ENCODE measurements at regions not wholly inside any gene's neighbourhood (a gene's known extent, or its start where the extent isn't known, plus 50 kb on each side); places are given as distances from the start of the nearest gene placed in this dataset.
"Not testable (repeated sequence)": the region's sequence is repeated elsewhere in the genome, so short reads cannot be mapped to it uniquely, and the experiment has no call there.

GRCh38 chr6:144918073-144918472, 632.9 kb downstream of the UTRN start:
- H3K36me3 ChIP-seq (ENCODE audit: insufficient read depth, low read length): no peaks in the 10 kb centered on the region
- ChIA-PET POLR2A (no interaction called here), CTCF (no interaction called here)
- DNase-seq: no peak
- Mint-ChIP-seq H3K9me3 (peaks cover 0 to 4% (median 0%) of the 10 kb centered on the region in 5 donors), H3K27me3 (peaks cover 7 to 30% of the 10 kb centered on the region in 2 donors), H3K4me3 (no peak overlapping the region), H3K4me1 (peaks cover 0 to 7% (median 0%) of the 10 kb centered on the region in 3 donors), H3K27ac (no peak overlapping the region), H3K36me3 (no peaks in the 10 kb centered on the region)
- no peaks in the 10 kb centered on the region for H3K9me3 ChIP-seq (ENCODE audit: low read length)
- H3K4me1 ChIP-seq (ENCODE audit: insufficient read depth, low read length): no peaks in the 10 kb centered on the region
- H3K27me3 ChIP-seq (ENCODE audit: insufficient read depth, low read length, poor library complexity, severe bottlenecking): no peaks in the 10 kb centered on the region
- no peak overlapping the region for H3K4me3 ChIP-seq (ENCODE audit: low read length)
- H3K27ac ChIP-seq (ENCODE audit: low read depth, low read length): no peak overlapping the region

- ChIA-PET POLR2A (no interaction called here), CTCF (no interaction called here)
- no peaks in the 10 kb centered on the region for H3K36me3 ChIP-seq (ENCODE audit: insufficient read depth, low read length)
- H3K9me3 ChIP-seq (ENCODE audit: low read length): no peaks in the 10 kb centered on the region
- H3K27ac ChIP-seq (ENCODE audit: low read depth, low read length): no peak overlapping the region
- Mint-ChIP-seq H3K36me3 (no peaks in the 10 kb centered on the region), H3K4me1 (peaks cover 0 to 7% (median 0%) of the 10 kb centered on the region in 3 donors), H3K4me3 (no peak overlapping the region), H3K27me3 (peaks cover 7 to 26% of the 10 kb centered on the region in 2 donors), H3K9me3 (peaks cover 0 to 2% (median 0%) of the 10 kb centered on the region in 5 donors), H3K27ac (no peak overlapping the region)
- H3K4me3 ChIP-seq (ENCODE audit: low read length): no peak overlapping the region
- H3K27me3 ChIP-seq (ENCODE audit: insufficient read depth, low read length, poor library complexity, severe bottlenecking): no peaks in the 10 kb centered on the region
- H3K4me1 ChIP-seq (ENCODE audit: insufficient read depth, low read length): no peaks in the 10 kb centered on the region
- no peak for DNase-seq
These were observed 634.4 kb downstream of the UTRN start for GRCh38 chr6:144919560-144919959.

DNA sequence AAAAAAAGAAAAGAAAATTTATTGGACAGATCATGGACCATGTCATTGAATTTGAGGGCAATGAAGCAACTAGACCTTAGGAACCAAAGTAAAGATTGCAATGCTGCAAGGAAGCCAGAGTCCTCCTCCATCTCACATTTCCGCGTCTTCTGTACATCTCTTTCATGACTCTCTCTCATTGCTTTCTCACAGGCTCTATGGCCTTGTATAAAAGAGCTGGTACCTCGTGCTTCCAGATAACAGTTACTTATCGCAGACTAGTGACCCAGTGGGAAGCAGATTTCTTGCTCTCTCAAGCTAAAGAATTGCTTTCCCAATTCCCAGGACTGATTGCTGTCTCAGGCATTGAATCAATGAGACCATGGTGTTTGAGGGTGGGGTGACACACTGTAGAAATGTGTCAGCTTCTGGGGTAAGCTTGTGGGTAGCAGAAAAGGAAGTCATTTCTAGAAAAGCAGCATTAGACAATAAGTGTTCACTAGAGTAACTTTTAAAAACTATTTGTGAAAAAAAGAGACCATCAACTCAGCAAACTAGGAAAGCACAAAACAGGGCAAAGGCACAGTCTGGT, 635.3 kb downstream of the UTRN start:
- no peaks in the 10 kb centered on the region for H3K27me3 ChIP-seq (ENCODE audit: insufficient read depth, low read length, poor library complexity, severe bottlenecking)
- H3K9me3 ChIP-seq (ENCODE audit: low read length): no peaks in the 10 kb centered on the region
- no peak overlapping the region for H3K27ac ChIP-seq (ENCODE audit: low read depth, low read length)
- Mint-ChIP-seq H3K27me3 (peaks cover 5 to 23% of the 10 kb centered on the region in 2 donors), H3K4me3 (no peak overlapping the region), H3K27ac (peak overlapping the region in 2 of 8 donors; percentile 56 to 71), H3K9me3 (peaks cover 0 to 2% (median 0%) of the 10 kb centered on the region in 5 donors), H3K36me3 (no peaks in the 10 kb centered on the region), H3K4me1 (peaks cover 0 to 7% (median 0%) of the 10 kb centered on the region in 3 donors)
- ChIA-PET POLR2A (no interaction called here), CTCF (no interaction called here)
- no peaks in the 10 kb centered on the region for H3K36me3 ChIP-seq (ENCODE audit: insufficient read depth, low read length)
- no peak overlapping the region for H3K4me3 ChIP-seq (ENCODE audit: low read length)
- H3K4me1 ChIP-seq (ENCODE audit: insufficient read depth, low read length): no peaks in the 10 kb centered on the region
- no peak for DNase-seq

- Mint-ChIP-seq H3K4me3 (no peak overlapping the region), H3K27me3 (peaks cover 0 to 14% of the 10 kb centered on the region in 2 donors), H3K4me1 (peaks cover 0 to 7% (median 0%) of the 10 kb centered on the region in 3 donors), H3K27ac (no peak overlapping the region), H3K36me3 (no peaks in the 10 kb centered on the region), H3K9me3 (peaks cover 0 to 2% (median 0%) of the 10 kb centered on the region in 5 donors)
- DNase-seq: no peak
- H3K4me1 ChIP-seq (ENCODE audit: insufficient read depth, low read length): no peaks in the 10 kb centered on the region
- no peak overlapping the region for H3K4me3 ChIP-seq (ENCODE audit: low read length)
- H3K27ac ChIP-seq (ENCODE audit: low read depth, low read length): no peak overlapping the region
- ChIA-PET CTCF (no interaction called here), POLR2A (no interaction called here)
- no peaks in the 10 kb centered on the region for H3K36me3 ChIP-seq (ENCODE audit: insufficient read depth, low read length)
- no peaks in the 10 kb centered on the region for H3K9me3 ChIP-seq (ENCODE audit: low read length)
- H3K27me3 ChIP-seq (ENCODE audit: insufficient read depth, low read length, poor library complexity, severe bottlenecking): no peaks in the 10 kb centered on the region
These were observed 636.3 kb downstream of the UTRN start for GRCh38 chr6:144921206-144921975.

GRCh38 chr6:144922120-144922722, 637.1 kb downstream of the UTRN start:
- ChIA-PET CTCF (no interaction called here), POLR2A (no interaction called here)
- Mint-ChIP-seq H3K27me3 (peaks cover 0 to 6% of the 10 kb centered on the region in 2 donors), H3K27ac (no peak overlapping the region), H3K4me3 (no peak overlapping the region), H3K4me1 (peaks cover 0 to 7% (median 0%) of the 10 kb centered on the region in 3 donors), H3K9me3 (peaks cover 0 to 2% (median 0%) of the 10 kb centered on the region in 5 donors), H3K36me3 (no peaks in the 10 kb centered on the region)
- no peaks in the 10 kb centered on the region for H3K36me3 ChIP-seq (ENCODE audit: insufficient read depth, low read length)
- H3K9me3 ChIP-seq (ENCODE audit: low read length): no peaks in the 10 kb centered on the region
- H3K27ac ChIP-seq (ENCODE audit: low read depth, low read length): no peak overlapping the region
- no peaks in the 10 kb centered on the region for H3K4me1 ChIP-seq (ENCODE audit: insufficient read depth, low read length)
- H3K27me3 ChIP-seq (ENCODE audit: insufficient read depth, low read length, poor library complexity, severe bottlenecking): no peaks in the 10 kb centered on the region
- no peak overlapping the region for H3K4me3 ChIP-seq (ENCODE audit: low read length)
- DNase-seq: no peak

DNA sequence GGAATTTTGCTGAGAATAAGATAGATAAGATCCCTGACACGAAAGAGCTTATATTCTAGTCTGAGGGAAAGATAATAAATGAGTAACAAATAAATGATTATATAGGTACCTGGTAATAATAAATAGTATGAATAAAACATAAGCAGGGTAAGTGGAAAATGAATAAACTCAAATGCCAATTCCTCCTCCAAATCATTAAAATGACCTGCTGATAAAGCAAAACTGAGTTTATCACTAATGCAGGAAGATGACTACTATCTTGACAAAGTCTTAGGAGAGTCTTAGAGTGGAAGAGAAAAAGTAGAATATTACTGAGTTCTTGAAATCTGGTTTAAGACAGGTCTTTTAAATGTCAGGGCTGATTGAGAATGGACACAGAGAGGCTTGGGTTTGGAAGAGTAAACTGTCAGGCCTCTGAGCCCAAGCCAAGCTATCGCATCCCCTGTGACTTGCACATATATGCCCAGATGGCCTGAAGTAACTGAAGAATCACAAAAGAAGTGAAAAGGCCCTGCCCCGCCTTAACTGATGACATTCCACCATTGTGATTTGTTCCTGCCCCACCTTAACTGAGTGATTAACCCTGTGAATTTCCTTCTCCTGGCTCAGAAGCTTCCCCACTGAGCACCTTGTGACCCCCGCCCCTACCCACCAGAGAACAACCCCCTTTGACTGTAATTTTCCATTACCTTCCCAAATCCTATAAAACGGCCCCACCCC, 637.8 kb downstream of the UTRN start:
- CTCF ChIA-PET; H3K27me3 Mint-ChIP-seq; H3K27me3 ChIP-seq (ENCODE audit: insufficient read depth, low read length, poor library complexity, severe bottlenecking); H3K4me1 Mint-ChIP-seq; DNase-seq; H3K36me3 ChIP-seq (ENCODE audit: insufficient read depth, low read length); H3K27ac Mint-ChIP-seq; H3K27ac ChIP-seq (ENCODE audit: low read depth, low read length); H3K36me3 Mint-ChIP-seq; H3K9me3 ChIP-seq (ENCODE audit: low read length); H3K4me3 Mint-ChIP-seq; H3K4me1 ChIP-seq (ENCODE audit: insufficient read depth, low read length); POLR2A ChIA-PET; H3K9me3 Mint-ChIP-seq; H3K4me3 ChIP-seq (ENCODE audit: low read length): not testable (repeated sequence)

DNA sequence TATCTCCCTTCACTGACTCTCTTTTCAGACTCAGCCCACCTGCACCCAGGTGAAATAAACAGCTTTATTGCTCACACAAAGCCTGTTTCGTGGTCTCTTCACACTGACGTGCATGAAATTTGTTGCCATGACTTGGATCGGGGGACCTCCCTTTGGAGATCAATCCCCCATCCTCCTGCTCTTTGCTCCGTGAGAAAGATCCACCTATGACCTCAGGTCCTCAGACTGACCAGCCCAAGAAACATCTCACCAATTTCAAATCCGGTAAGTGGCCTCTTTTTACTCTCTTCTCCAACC, 638.3 kb downstream of the UTRN start:
- H3K36me3 Mint-ChIP-seq; H3K4me1 ChIP-seq (ENCODE audit: insufficient read depth, low read length): not testable (repeated sequence)

DNA sequence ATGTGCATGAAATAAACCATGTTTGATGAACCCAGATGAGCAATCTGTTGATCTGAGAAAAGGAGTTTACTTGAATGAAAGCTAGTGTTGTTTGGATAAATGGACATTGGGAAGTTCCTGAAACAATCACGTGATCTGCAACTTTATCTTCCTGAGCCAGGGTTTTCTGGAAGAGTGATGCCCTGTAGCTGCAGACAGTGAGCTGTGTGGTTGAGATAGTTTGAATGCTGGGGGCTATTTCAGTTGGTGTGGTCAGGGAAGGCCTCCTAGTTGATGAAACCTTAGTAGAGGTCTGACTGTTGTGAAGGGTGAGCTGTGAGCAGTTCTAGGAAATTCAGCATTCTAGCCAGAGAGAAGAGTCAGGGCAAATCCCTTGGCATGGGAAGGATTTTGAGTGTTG, 643.7 kb downstream of the UTRN start:
- no peaks in the 10 kb centered on the region for H3K36me3 ChIP-seq (ENCODE audit: insufficient read depth, low read length)
- Mint-ChIP-seq H3K27ac (no peak overlapping the region), H3K4me1 (peaks cover 0 to 4% (median 2%) of the 10 kb centered on the region in 3 donors), H3K4me3 (no peak overlapping the region), H3K27me3 (peaks cover 4 to 29% of the 10 kb centered on the region in 2 donors), H3K36me3 (no peaks in the 10 kb centered on the region), H3K9me3 (peaks cover 0 to 6% (median under 1%) of the 10 kb centered on the region in 5 donors)
- no peaks in the 10 kb centered on the region for H3K4me1 ChIP-seq (ENCODE audit: insufficient read depth, low read length)
- ChIA-PET POLR2A (no interaction called here), CTCF (no interaction called here)
- H3K9me3 ChIP-seq (ENCODE audit: low read length): no peaks in the 10 kb centered on the region
- DNase-seq: no peak
- H3K27ac ChIP-seq (ENCODE audit: low read depth, low read length): no peak overlapping the region
- H3K4me3 ChIP-seq (ENCODE audit: low read length): no peak overlapping the region
- H3K27me3 ChIP-seq (ENCODE audit: insufficient read depth, low read length, poor library complexity, severe bottlenecking): no peaks in the 10 kb centered on the region

More for the DNA sequence above, 638.3 kb downstream of the UTRN start:
- H3K27ac Mint-ChIP-seq; H3K27ac ChIP-seq (ENCODE audit: low read depth, low read length); H3K9me3 Mint-ChIP-seq; H3K4me1 Mint-ChIP-seq; H3K4me3 ChIP-seq (ENCODE audit: low read length); DNase-seq; POLR2A ChIA-PET; CTCF ChIA-PET; H3K9me3 ChIP-seq (ENCODE audit: low read length); H3K27me3 Mint-ChIP-seq; H3K27me3 ChIP-seq (ENCODE audit: insufficient read depth, low read length, poor library complexity, severe bottlenecking); H3K36me3 ChIP-seq (ENCODE audit: insufficient read depth, low read length); H3K4me3 Mint-ChIP-seq: not testable (repeated sequence)

Measured in CD8-positive, alpha-beta memory T cell (primary cell).